D721Med (cell line): ENCODE measurements at regions not wholly inside any gene's neighbourhood (a gene's known extent, or its start where the extent isn't known, plus 50 kb on each side); places are given as distances from the start of the nearest gene placed in this dataset.

Experiments
- DNase-seq: peaks from one replicate; pipeline ENCODE4 v3.0.0; 2011; ENCODE audit warnings: low spot score; ENCODE audit not compliant: insufficient read length
- FAIRE-seq: peaks from 2 replicates; lab custom pipeline; 2011; peaks lifted over from hg19 to GRCh38; lab: Jason Lieb, UNC
- TF ChIP-seq, protein P1 (sequence below): IDR thresholded peaks from 2 replicates; pipeline ENCODE4 v1.5.1; 2012; ENCODE audit warnings: mild to moderate bottlenecking, control low read depth; ENCODE audit not compliant: insufficient read depth; ENCODE audit errors: missing control alignments

DNA sequence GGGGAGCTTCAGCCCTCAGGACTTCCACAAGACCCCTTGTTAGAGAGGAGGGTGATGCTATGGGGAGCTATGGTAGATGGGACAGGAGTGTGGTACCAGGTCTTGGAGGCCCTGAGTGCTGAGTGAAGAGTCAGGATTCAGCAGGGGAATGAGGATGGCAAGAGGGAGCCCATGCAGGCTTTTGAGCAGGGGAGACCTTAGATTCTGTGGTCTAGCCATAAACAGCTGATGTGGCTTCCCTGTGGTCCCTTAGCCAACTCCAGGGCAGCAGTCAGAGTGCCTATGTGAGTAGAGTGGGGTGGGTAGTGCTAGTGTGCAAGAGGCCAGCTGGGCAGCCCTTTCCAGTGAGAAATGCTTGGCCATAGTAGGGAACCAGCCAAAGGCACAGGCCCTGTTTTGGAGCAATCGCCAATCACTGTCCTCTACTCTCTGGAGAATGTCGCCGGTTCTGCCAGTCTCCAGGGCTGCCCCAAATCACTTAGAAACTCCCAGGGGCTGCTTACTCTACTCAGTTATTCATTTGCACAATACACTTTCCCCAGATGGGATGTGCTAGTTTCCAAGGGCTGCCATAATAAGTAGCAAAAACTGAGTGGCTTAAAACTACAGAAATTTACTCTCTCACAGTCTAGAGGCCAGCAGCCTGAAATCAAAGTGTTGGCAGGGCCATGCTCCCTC is 310.5 kb downstream of the SMAD2 start:
- FAIRE-seq = no peak
- TF ChIP-seq, protein P1, sequence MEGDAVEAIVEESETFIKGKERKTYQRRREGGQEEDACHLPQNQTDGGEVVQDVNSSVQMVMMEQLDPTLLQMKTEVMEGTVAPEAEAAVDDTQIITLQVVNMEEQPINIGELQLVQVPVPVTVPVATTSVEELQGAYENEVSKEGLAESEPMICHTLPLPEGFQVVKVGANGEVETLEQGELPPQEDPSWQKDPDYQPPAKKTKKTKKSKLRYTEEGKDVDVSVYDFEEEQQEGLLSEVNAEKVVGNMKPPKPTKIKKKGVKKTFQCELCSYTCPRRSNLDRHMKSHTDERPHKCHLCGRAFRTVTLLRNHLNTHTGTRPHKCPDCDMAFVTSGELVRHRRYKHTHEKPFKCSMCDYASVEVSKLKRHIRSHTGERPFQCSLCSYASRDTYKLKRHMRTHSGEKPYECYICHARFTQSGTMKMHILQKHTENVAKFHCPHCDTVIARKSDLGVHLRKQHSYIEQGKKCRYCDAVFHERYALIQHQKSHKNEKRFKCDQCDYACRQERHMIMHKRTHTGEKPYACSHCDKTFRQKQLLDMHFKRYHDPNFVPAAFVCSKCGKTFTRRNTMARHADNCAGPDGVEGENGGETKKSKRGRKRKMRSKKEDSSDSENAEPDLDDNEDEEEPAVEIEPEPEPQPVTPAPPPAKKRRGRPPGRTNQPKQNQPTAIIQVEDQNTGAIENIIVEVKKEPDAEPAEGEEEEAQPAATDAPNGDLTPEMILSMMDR = no peak
- DNase-seq = no peak

DNA sequence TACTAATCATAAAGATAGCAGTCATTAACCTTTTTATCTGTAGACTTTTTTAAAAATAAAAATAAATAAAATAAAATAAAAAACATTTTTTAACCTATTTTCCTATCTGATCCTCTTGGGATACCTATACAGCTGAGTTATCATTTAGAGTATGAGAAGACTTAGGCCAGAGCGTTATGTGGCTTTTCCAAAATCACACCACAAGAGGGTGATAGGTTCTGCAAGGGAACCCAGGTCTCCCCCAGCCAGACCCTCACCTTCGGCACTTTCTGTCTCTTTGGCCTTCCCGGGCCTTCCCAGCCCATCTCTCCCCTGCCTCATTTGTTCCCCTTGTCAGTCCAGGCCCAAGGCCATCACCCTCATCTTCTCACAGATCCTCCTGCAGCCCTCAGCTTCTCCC is 311.7 kb downstream of the SMAD2 start:
- no peak for DNase-seq
- FAIRE-seq = no peak
- TF ChIP-seq, protein P1 = no peak

DNA sequence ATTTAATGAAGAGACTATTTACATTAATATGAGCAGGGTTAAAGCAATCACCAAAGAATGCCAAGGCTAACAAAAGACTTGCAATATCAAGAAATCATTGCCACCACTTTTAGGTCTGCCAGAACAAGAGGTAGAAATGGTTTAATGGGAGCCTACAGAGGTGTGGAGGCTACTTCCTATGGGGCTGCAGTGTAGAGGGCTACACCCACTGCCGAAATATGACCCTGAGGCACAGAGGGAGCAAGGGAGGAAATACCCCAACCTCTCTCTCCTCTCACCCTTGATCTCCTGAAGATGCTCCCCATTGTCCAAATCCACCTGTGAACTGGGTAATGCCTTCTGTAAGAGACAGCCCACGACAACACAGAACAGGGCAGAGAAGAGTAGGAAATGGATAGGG is 315.4 kb downstream of the SMAD2 start:
- FAIRE-seq = no peak
- TF ChIP-seq, protein P1 = no peak
- no peak for DNase-seq

DNA sequence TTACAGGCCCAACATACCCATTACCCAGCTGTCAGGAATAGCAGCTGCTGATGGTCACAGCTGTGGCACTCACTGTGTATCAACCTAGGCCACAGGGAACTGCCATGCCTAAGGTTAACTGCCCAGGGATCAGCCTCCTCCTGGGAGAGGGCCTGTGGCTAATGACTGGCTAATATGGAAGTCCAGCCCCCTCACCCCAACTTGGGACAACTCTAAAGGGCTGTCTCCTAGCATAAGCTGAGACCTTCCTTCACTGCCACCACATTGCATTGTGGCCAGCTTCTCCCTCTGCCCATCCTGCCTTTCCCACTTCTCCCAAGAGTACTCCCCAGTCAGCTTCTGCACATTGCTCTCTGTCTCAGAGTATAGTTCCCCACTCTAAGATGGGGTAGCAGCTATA is 316.5 kb downstream of the SMAD2 start:
- DNase-seq (no peak), FAIRE-seq (no peak)
- TF ChIP-seq, protein P1 = no peak

DNA sequence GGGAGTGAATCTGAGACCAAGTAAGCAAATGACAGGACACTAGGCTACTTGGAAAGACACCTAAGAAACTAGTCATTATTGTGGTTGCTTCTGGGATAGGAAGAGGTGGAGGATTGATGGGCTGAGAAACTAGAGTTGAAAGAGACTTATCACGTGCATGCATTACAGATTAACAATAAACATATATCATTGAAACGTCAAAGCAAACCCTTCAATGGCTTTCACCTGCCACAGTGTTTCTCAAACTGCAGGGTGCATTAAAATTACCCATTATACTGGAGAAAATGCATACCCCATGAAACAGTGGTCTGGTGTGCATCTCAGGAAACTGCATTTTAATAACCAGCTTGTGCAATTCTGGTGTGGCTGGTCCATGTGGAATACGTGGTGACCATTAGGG is 318.8 kb downstream of the SMAD2 start:
- no peak for DNase-seq
- TF ChIP-seq, protein P1 = no peak
- FAIRE-seq = no peak

DNA sequence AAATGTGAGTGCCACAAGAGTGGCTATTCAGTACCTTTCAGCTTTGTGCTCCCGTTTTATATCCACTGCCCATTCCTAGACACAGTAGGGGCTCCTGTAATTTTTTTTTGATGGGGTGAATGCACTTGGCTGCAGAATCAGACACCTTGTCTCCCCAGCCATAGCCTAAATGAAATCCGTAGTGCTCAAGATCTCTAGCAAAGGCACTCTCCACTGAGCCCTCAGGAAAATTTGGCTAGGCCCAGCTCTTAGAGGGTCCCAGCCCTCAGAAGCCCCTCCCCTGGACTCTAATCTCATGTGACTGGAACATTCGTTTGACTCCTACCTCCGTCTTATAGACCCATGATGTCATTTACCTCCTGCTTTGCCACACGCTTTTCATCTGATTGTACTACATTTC is 323.9 kb downstream of the SMAD2 start:
- FAIRE-seq (no peak), DNase-seq (no peak)
- TF ChIP-seq, protein P1 = no peak

DNA sequence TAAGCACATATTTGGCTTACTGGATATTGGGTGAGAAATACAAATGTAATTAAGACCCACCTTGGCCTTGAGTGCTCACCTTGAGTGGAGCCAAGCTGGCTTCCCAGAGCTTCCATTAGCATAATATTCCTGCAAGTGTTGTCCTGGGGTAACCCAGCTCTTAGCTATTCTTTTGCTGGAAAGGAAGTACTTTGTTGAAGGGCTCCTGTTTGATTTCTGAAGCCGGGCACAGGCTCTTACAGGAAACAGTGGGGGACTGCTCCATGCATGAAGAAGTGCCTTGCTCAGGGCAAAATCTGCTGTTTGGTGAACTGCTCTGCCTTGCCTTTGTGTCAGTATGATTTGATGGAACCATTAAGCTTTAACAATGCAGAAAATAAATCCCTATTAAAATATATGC is 325.4 kb downstream of the SMAD2 start:
- no peak for FAIRE-seq
- no peak for DNase-seq
- TF ChIP-seq, protein P1 = no peak
